ENCODE measurements at regions not wholly inside any gene's neighbourhood (a gene's known extent, or its start where the extent isn't known, plus 50 kb on each side); places are given as distances from the start of the nearest gene placed in this dataset.

- no peak for TF ChIP-seq REST (IDR thresholded peaks at IDR 0.05; ENCODE audit: low read depth, low read length)
- no peak for TF ChIP-seq CEBPB (IDR thresholded peaks at IDR 0.05; ENCODE audit: borderline replicate concordance in 1 of 2, low read depth in 2 of 2, low read length in 2 of 2)
- TF ChIP-seq EP300 (IDR thresholded peaks at IDR 0.05; ENCODE audit: borderline replicate concordance in 1 of 2, control insufficient read depth in 1 of 2, low read depth in 2 of 2, low read length in 2 of 2), result no peak
- TF ChIP-seq ZNF217 (IDR thresholded peaks at IDR 0.05), result no peak
- no peak for TF ChIP-seq EZH2 (IDR thresholded peaks at IDR 0.05; ENCODE audit: borderline replicate concordance, control insufficient read depth, low read depth, low read length)
- TF ChIP-seq POLR2A (IDR thresholded peaks at IDR 0.05; ENCODE audit: low read depth, low read length), result no peak
- TF ChIP-seq FOXM1 (IDR thresholded peaks at IDR 0.05; ENCODE audit: low read depth, low read length), result no peak
- TF ChIP-seq HDAC6 (IDR thresholded peaks at IDR 0.05; ENCODE audit: unreplicated experiment), result no peak
- TF ChIP-seq, protein P1, sequence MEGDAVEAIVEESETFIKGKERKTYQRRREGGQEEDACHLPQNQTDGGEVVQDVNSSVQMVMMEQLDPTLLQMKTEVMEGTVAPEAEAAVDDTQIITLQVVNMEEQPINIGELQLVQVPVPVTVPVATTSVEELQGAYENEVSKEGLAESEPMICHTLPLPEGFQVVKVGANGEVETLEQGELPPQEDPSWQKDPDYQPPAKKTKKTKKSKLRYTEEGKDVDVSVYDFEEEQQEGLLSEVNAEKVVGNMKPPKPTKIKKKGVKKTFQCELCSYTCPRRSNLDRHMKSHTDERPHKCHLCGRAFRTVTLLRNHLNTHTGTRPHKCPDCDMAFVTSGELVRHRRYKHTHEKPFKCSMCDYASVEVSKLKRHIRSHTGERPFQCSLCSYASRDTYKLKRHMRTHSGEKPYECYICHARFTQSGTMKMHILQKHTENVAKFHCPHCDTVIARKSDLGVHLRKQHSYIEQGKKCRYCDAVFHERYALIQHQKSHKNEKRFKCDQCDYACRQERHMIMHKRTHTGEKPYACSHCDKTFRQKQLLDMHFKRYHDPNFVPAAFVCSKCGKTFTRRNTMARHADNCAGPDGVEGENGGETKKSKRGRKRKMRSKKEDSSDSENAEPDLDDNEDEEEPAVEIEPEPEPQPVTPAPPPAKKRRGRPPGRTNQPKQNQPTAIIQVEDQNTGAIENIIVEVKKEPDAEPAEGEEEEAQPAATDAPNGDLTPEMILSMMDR (IDR thresholded peaks at IDR 0.05 in 2 of 3, conservative IDR thresholded peaks at IDR 0.05 in 1 of 3; ENCODE audit: control insufficient read depth in 2 of 3, extremely low read depth in 1 of 3, insufficient read depth in 1 of 3, low read depth in 3 of 3, low read length in 3 of 3), result no peak
- no peak for TF ChIP-seq NFYB (IDR thresholded peaks at IDR 0.05; ENCODE audit: insufficient read depth, low read depth, low read length)
- no peak for TF ChIP-seq BCL11A (IDR thresholded peaks at IDR 0.05; ENCODE audit: low read depth, low read length)
These were observed 758.8 kb downstream of the CDH11 start for GRCh38 chr16:64363039-64363438.
